Ascending aorta (tissue), 2 donors: ENCODE measurements at regions not wholly inside any gene's neighbourhood (a gene's known extent, or its start where the extent isn't known, plus 50 kb on each side); places are given as distances from the start of the nearest gene placed in this dataset.
"Not testable (repeated sequence)": the region's sequence is repeated elsewhere in the genome, so short reads cannot be mapped to it uniquely, and the experiment has no call there.

Experiments
- DNase-seq, 2 donors: peaks; one replicate each; pipeline ENCODE4 v3.0.0-alpha.2; 2019; ENCODE audit warnings: low spot score in 2 of 2
- H3K27ac ChIP-seq, 2 donors: fragments of 200-600 bp; sonication (generic); one replicate each; pipeline ENCODE4 v1.5.1; 2016 to 2017; ENCODE audit warnings: mild to moderate bottlenecking in 1 of 2
- H3K27me3 ChIP-seq: fragments of 200-600 bp; sonication (generic); one replicate; pipeline ENCODE4 v1.5.1; 2017
- H3K36me3 ChIP-seq, 2 donors: fragments of 200-600 bp; sonication (generic); one replicate each; pipeline ENCODE4 v1.5.1; 2016
- H3K4me1 ChIP-seq, 2 donors: fragments of 200-600 bp; sonication (generic); one replicate each; pipeline ENCODE4 v1.5.1; 2016 to 2017; ENCODE audit warnings: mild to moderate bottlenecking in 1 of 2
- H3K4me3 ChIP-seq, 2 donors: fragments of 200-600 bp; sonication (generic); one replicate each; pipeline ENCODE4 v1.5.1; 2016 to 2017; ENCODE audit warnings: mild to moderate bottlenecking in 1 of 2
- H3K9me3 ChIP-seq, 2 donors: fragments of 200-600 bp; sonication (generic); one replicate each; pipeline ENCODE4 v1.5.1; 2016
- intact Hi-C: fragments of 100-400 bp; cut with DNase I; formaldehyde crosslinking; loops from one replicate; pipeline ENCODE4 v1.15.1; 2023
- TF ChIP-seq, protein P1 (sequence below), 3 experiments: fragments of 200-600 bp in 2 of 3; fragments of 450-650 bp in 1 of 3; sonication (generic) in 2 of 3; IDR thresholded peaks; one replicate each; pipeline ENCODE4 v1.5.1; 2016 to 2019; ENCODE audit warnings: antibody characterized with exemption in 3 of 3, mild to moderate bottlenecking in 1 of 3, moderate library complexity in 1 of 3

- DNase-seq, H3K4me1 ChIP-seq, H3K27me3 ChIP-seq, H3K4me3 ChIP-seq, intact Hi-C loops, H3K36me3 ChIP-seq, H3K27ac ChIP-seq, H3K9me3 ChIP-seq: not testable (repeated sequence)
Measured at GRCh38 chr6:86872810-86873209, 64.5 kb upstream of the HTR1E start.

DNA sequence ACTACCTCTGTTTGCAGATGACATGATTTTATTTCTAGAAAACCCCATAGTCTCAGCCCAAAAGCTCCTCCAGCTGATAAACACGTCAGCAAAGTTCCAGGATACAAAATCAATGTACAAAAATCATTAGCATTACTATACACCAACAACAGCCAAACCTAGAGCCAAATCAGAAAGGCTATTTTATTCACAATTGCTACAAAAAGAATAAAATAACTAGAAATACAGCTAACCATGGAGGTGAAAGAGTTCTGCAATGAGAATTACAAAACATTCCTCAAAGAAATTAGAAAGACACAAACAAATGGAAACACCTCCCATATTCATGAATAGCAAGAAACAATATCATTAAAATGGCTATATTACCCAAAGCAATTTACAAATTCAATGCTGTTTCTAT is 65.6 kb upstream of the HTR1E start:
- Histone ChIP-seq H3K4me1 (no peaks in the 10 kb centered on the region), H3K27me3 (no peaks in the 10 kb centered on the region), H3K9me3 (peaks cover 0 to 6% of the 10 kb centered on the region in 2 donors), H3K4me3 (no peak overlapping the region), H3K36me3 (no peaks in the 10 kb centered on the region), H3K27ac (no peak overlapping the region)
- no peak for DNase-seq
- TF ChIP-seq, protein P1, sequence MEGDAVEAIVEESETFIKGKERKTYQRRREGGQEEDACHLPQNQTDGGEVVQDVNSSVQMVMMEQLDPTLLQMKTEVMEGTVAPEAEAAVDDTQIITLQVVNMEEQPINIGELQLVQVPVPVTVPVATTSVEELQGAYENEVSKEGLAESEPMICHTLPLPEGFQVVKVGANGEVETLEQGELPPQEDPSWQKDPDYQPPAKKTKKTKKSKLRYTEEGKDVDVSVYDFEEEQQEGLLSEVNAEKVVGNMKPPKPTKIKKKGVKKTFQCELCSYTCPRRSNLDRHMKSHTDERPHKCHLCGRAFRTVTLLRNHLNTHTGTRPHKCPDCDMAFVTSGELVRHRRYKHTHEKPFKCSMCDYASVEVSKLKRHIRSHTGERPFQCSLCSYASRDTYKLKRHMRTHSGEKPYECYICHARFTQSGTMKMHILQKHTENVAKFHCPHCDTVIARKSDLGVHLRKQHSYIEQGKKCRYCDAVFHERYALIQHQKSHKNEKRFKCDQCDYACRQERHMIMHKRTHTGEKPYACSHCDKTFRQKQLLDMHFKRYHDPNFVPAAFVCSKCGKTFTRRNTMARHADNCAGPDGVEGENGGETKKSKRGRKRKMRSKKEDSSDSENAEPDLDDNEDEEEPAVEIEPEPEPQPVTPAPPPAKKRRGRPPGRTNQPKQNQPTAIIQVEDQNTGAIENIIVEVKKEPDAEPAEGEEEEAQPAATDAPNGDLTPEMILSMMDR (IDR thresholded peaks at IDR 0.05) = no peak
- intact Hi-C loops = no loop called here

GRCh38 chr6:86869500-86869899 is 67.8 kb upstream of the HTR1E start:
- H3K36me3 ChIP-seq = no peaks in the 10 kb centered on the region
- H3K27ac ChIP-seq = no peak overlapping the region
- no peak for DNase-seq
- H3K9me3 ChIP-seq = peaks cover 0 to 6% of the 10 kb centered on the region in 2 donors
- no peak overlapping the region for H3K4me3 ChIP-seq
- no peaks in the 10 kb centered on the region for H3K27me3 ChIP-seq
- TF ChIP-seq, protein P1 (IDR thresholded peaks at IDR 0.05) = no peak
- intact Hi-C loops = no loop called here
- H3K4me1 ChIP-seq = no peaks in the 10 kb centered on the region

DNA sequence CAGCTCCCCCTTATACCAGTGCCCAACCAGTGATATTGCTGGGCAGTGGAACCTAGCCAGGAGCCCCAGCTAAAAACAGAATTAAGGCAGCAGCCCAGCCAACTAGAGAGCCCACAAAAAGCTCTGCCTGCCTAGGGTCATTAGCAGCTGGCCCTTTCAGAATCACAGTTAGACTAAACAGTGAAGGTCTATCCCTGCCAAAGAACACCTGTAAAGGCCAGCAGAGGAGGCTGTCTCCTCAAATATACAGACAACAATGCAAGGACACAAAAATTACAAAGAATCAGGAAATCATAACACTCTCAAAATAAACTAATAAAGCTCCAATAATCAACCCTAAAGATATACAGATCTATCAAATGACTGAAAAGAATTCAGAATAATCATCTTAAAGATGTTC is 77.8 kb upstream of the HTR1E start:
- Histone ChIP-seq H3K4me3 (no peak overlapping the region), H3K27me3 (no peaks in the 10 kb centered on the region), H3K36me3 (no peaks in the 10 kb centered on the region), H3K4me1 (no peaks in the 10 kb centered on the region), H3K27ac (no peak overlapping the region), H3K9me3 (no peaks in the 10 kb centered on the region)
- intact Hi-C loops = loop anchor here (5.0 kb wide), 1 partner anchor 937 kb away; no protein-coding TSS in a partner anchor
- DNase-seq = no peak
- TF ChIP-seq, protein P1 (IDR thresholded peaks at IDR 0.05) = no peak

GRCh38 chr6:86858970-86859369 is 78.4 kb upstream of the HTR1E start:
- TF ChIP-seq, protein P1 (IDR thresholded peaks at IDR 0.05) = no peak
- DNase-seq = no peak
- intact Hi-C loops = loop anchor here (5.0 kb wide), 1 partner anchor 937 kb away; no protein-coding TSS in a partner anchor

DNA sequence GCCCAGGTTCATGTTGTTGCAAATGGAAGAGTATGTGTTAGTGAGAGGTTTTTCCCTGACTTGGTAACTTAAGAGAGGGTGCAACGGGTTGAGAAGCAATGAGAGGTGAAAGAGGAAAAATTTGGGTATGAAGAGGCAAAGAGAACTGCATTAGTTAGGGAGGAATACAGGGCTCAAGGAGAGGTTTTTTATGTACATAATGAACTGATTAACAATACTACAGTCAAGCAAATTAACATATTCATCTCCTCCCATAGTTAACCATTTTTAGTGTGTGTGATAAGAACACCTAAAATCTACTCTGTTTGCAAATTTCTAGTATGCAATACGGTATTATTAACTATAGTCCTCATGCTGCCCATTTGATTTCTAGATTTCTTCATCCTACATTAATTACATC is 79.5 kb upstream of the HTR1E start:
- TF ChIP-seq, protein P1 (IDR thresholded peaks at IDR 0.05) = no peak
- intact Hi-C loops = loop anchor here (5.0 kb wide), 1 partner anchor 935 kb away; no protein-coding TSS in a partner anchor
- H3K4me1 ChIP-seq = no peaks in the 10 kb centered on the region
- no peaks in the 10 kb centered on the region for H3K36me3 ChIP-seq
- DNase-seq = no peak
- H3K27me3 ChIP-seq = no peaks in the 10 kb centered on the region
- H3K4me3 ChIP-seq = no peak overlapping the region
- no peak overlapping the region for H3K27ac ChIP-seq
- H3K9me3 ChIP-seq = no peaks in the 10 kb centered on the region

More at GRCh38 chr6:86858970-86859369, 78.4 kb upstream of the HTR1E start:
- H3K4me3 ChIP-seq = no peak overlapping the region
- no peak overlapping the region for H3K27ac ChIP-seq
- no peaks in the 10 kb centered on the region for H3K36me3 ChIP-seq
- H3K27me3 ChIP-seq = no peaks in the 10 kb centered on the region
- no peaks in the 10 kb centered on the region for H3K4me1 ChIP-seq
- H3K9me3 ChIP-seq = no peaks in the 10 kb centered on the region
